ENCODE measurements at regions not wholly inside any gene's neighbourhood (a gene's known extent, or its start where the extent isn't known, plus 50 kb on each side); places are given as distances from the start of the nearest gene placed in this dataset.

GRCh38 chr2:180159921-180160320 lies 152.8 kb upstream of the CWC22 start:
- Mint-ChIP-seq H3K27me3 (ENCODE audit: low read depth) (peaks cover 1% of the 10 kb centered on the region), H3K9me3 (ENCODE audit: low read depth) (no peaks in the 10 kb centered on the region), H3K27ac (ENCODE audit: unreplicated experiment) (no peak overlapping the region), H3K4me3 (ENCODE audit: unreplicated experiment) (no peak overlapping the region), H3K4me1 (ENCODE audit: low read depth) (no peaks in the 10 kb centered on the region), H3K36me3 (ENCODE audit: low read depth) (no peaks in the 10 kb centered on the region)
- TF ChIP-seq CTCF (IDR thresholded peaks at IDR 0.05): no peak
- DNase-seq (ENCODE audit: low spot score): no peak

- Mint-ChIP-seq H3K27me3 (ENCODE audit: low read depth) (peaks cover 1% of the 10 kb centered on the region), H3K27ac (ENCODE audit: unreplicated experiment) (no peak overlapping the region), H3K4me3 (ENCODE audit: unreplicated experiment) (no peak overlapping the region), H3K9me3 (ENCODE audit: low read depth) (no peaks in the 10 kb centered on the region), H3K36me3 (ENCODE audit: low read depth) (no peaks in the 10 kb centered on the region), H3K4me1 (ENCODE audit: low read depth) (no peaks in the 10 kb centered on the region)
- no peak for TF ChIP-seq CTCF (IDR thresholded peaks at IDR 0.05)
- DNase-seq (ENCODE audit: low spot score): no peak
Measured at GRCh38 chr2:180158961-180159360, 151.9 kb upstream of the CWC22 start.

GRCh38 chr2:180156651-180157050 lies 149.6 kb upstream of the CWC22 start:
- TF ChIP-seq CTCF (IDR thresholded peaks at IDR 0.05): no peak
- no peak for DNase-seq (ENCODE audit: low spot score)
- H3K4me1 Mint-ChIP-seq (ENCODE audit: low read depth): no peaks in the 10 kb centered on the region
- H3K4me3 Mint-ChIP-seq (ENCODE audit: unreplicated experiment): no peak overlapping the region
- H3K27ac Mint-ChIP-seq (ENCODE audit: unreplicated experiment): no peak overlapping the region
- H3K27me3 Mint-ChIP-seq (ENCODE audit: low read depth): peaks cover 1% of the 10 kb centered on the region
- H3K9me3 Mint-ChIP-seq (ENCODE audit: low read depth): no peaks in the 10 kb centered on the region
- no peaks in the 10 kb centered on the region for H3K36me3 Mint-ChIP-seq (ENCODE audit: low read depth)

- DNase-seq (ENCODE audit: low spot score): no peak
- Mint-ChIP-seq H3K27ac (ENCODE audit: unreplicated experiment) (no peak overlapping the region), H3K4me1 (ENCODE audit: low read depth) (no peaks in the 10 kb centered on the region), H3K4me3 (ENCODE audit: unreplicated experiment) (no peak overlapping the region), H3K36me3 (ENCODE audit: low read depth) (no peaks in the 10 kb centered on the region), H3K27me3 (ENCODE audit: low read depth) (peaks cover 2% of the 10 kb centered on the region), H3K9me3 (ENCODE audit: low read depth) (no peaks in the 10 kb centered on the region)
- TF ChIP-seq CTCF (IDR thresholded peaks at IDR 0.05): no peak
Measured at GRCh38 chr2:180150606-180151005, 143.5 kb upstream of the CWC22 start.

DNA sequence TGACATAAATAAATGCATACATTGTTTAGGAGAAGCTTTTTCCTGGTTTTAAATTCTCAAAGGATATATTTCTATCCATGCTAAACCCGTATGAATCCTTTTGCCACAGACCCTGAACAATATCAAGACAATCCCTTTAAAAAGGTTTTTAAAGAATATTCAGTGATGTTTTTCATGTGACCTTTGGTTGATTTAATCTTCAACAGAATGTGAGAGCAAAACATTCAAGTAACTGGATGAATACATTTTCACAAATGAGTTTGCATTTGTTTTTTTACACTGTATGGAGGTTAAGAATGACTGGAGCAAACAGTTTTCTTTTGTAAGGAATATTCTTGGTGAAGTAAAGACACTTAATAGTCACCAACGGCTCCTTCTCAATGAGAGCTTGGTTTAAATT lies 139.4 kb upstream of the CWC22 start:
- no peak overlapping the region for H3K4me3 Mint-ChIP-seq (ENCODE audit: unreplicated experiment)
- peaks cover 2% of the 10 kb centered on the region for H3K27me3 Mint-ChIP-seq (ENCODE audit: low read depth)
- DNase-seq (ENCODE audit: low spot score): no peak
- no peaks in the 10 kb centered on the region for H3K4me1 Mint-ChIP-seq (ENCODE audit: low read depth)
- no peaks in the 10 kb centered on the region for H3K36me3 Mint-ChIP-seq (ENCODE audit: low read depth)
- H3K9me3 Mint-ChIP-seq (ENCODE audit: low read depth): no peaks in the 10 kb centered on the region
- TF ChIP-seq CTCF (IDR thresholded peaks at IDR 0.05): no peak
- no peak overlapping the region for H3K27ac Mint-ChIP-seq (ENCODE audit: unreplicated experiment)
